Nephron (organoid): ENCODE measurements at regions not wholly inside any gene's neighbourhood (a gene's known extent, or its start where the extent isn't known, plus 50 kb on each side); places are given as distances from the start of the nearest gene placed in this dataset.
A peak's percentile ranks its signal among the peaks of the same experiment; 100 is the strongest.
"Not testable (repeated sequence)": the region's sequence is repeated elsewhere in the genome, so short reads cannot be mapped to it uniquely, and the experiment has no call there.

ENCODE experiments used
- H3K27ac Mint-ChIP-seq, 3 experiments: 2 replicates each; pipeline ENCODE4 v1.8.0; 2020; ENCODE audit warnings: mixed read lengths in 3 of 3, mild to moderate bottlenecking in 2 of 3, moderate library complexity in 1 of 3
- H3K27me3 Mint-ChIP-seq: 2 replicates; pipeline ENCODE4 v1.8.0; 2021; ENCODE audit warnings: low read depth, mild to moderate bottlenecking, moderate library complexity, mixed read lengths
- H3K36me3 Mint-ChIP-seq: 2 replicates; pipeline ENCODE4 v1.8.0; 2020; ENCODE audit warnings: low read depth, mixed read lengths
- H3K4me1 Mint-ChIP-seq: 2 replicates; pipeline ENCODE4 v1.8.0; 2020; ENCODE audit warnings: mixed read lengths
- H3K4me3 Mint-ChIP-seq, 3 experiments: 2 replicates each; pipeline ENCODE4 v1.8.0; 2020; ENCODE audit warnings: mild to moderate bottlenecking in 3 of 3, mixed read lengths in 3 of 3, moderate library complexity in 2 of 3
- H3K9me3 Mint-ChIP-seq: 2 replicates; pipeline ENCODE4 v1.8.0; 2020; ENCODE audit warnings: mixed read lengths
- CTCF ChIP-seq, 3 experiments: fragments of 200-600 bp; sonication (generic); IDR thresholded peaks; one replicate each; pipeline ENCODE4 v1.5.0; 2021; ENCODE audit warnings: antibody characterized with exemption in 3 of 3; ENCODE audit not compliant: unreplicated experiment in 3 of 3

GRCh38 chr2:113351375-113352355 lies 72.9 kb upstream of the PAX8 start:
- TF ChIP-seq CTCF (IDR thresholded peaks at IDR 0.05; ENCODE audit: unreplicated experiment in 3 of 3), result no peak
- Mint-ChIP-seq H3K27ac (no peak overlapping the region), H3K27me3 (peaks cover 17% of the 10 kb centered on the region), H3K36me3 (no peaks in the 10 kb centered on the region), H3K9me3 (peaks cover 9% of the 10 kb centered on the region), H3K4me1 (peaks cover 26% of the 10 kb centered on the region), H3K4me3 (no peak overlapping the region)

GRCh38 chr2:113343800-113344199 lies 65.1 kb upstream of the PAX8 start:
- not testable (repeated sequence) for H3K9me3 Mint-ChIP-seq, H3K36me3 Mint-ChIP-seq, H3K4me3 Mint-ChIP-seq
- H3K27ac Mint-ChIP-seq, result peak overlapping the region in 2 of 3 experiments; percentile 54 to 59
- peaks cover 44% of the 10 kb centered on the region for H3K27me3 Mint-ChIP-seq
- peaks cover 17% of the 10 kb centered on the region for H3K4me1 Mint-ChIP-seq

GRCh38 chr2:113342650-113343049 lies 63.9 kb upstream of the PAX8 start:
- TF ChIP-seq CTCF (IDR thresholded peaks at IDR 0.05; ENCODE audit: unreplicated experiment in 3 of 3), result no peak
- Mint-ChIP-seq H3K36me3 (no peaks in the 10 kb centered on the region), H3K4me3 (no peak overlapping the region), H3K9me3 (no peaks in the 10 kb centered on the region), H3K27me3 (peaks cover 44% of the 10 kb centered on the region), H3K27ac (peak overlapping the region in 1 of 3 experiments; percentile 25), H3K4me1 (peaks cover 17% of the 10 kb centered on the region)

- Mint-ChIP-seq H3K4me1 (peaks cover 17% of the 10 kb centered on the region), H3K27ac (peak overlapping the region in 2 of 3 experiments; percentile 27 to 40), H3K27me3 (peaks cover 45% of the 10 kb centered on the region)
- not testable (repeated sequence) for H3K36me3 Mint-ChIP-seq, H3K9me3 Mint-ChIP-seq, H3K4me3 Mint-ChIP-seq
Observed at GRCh38 chr2:113341870-113342253, 63.1 kb upstream of the PAX8 start.

GRCh38 chr2:113341191-113341869 lies 62.6 kb upstream of the PAX8 start:
- Mint-ChIP-seq H3K4me1 (peaks cover 19% of the 10 kb centered on the region), H3K27ac (peak overlapping the region in 2 of 3 experiments; percentile 27 to 40), H3K4me3 (no peak overlapping the region), H3K36me3 (no peaks in the 10 kb centered on the region), H3K9me3 (no peaks in the 10 kb centered on the region), H3K27me3 (peaks cover 47% of the 10 kb centered on the region)
- no peak for TF ChIP-seq CTCF (IDR thresholded peaks at IDR 0.05; ENCODE audit: unreplicated experiment in 3 of 3)

GRCh38 chr2:113337809-113338208 lies 59.1 kb upstream of the PAX8 start:
- no peak for TF ChIP-seq CTCF (IDR thresholded peaks at IDR 0.05; ENCODE audit: unreplicated experiment in 3 of 3)
- no peak overlapping the region for H3K27ac Mint-ChIP-seq
- H3K36me3 Mint-ChIP-seq, result no peaks in the 10 kb centered on the region

GRCh38 chr2:113336040-113336439 lies 57.3 kb upstream of the PAX8 start:
- H3K4me3 Mint-ChIP-seq, H3K9me3 Mint-ChIP-seq, H3K27ac Mint-ChIP-seq, H3K36me3 Mint-ChIP-seq: not testable (repeated sequence)
- H3K4me1 Mint-ChIP-seq, result peaks cover 21% of the 10 kb centered on the region
- H3K27me3 Mint-ChIP-seq, result peaks cover 12% of the 10 kb centered on the region

More at GRCh38 chr2:113337809-113338208, 59.1 kb upstream of the PAX8 start:
- Mint-ChIP-seq H3K27me3 (peaks cover 24% of the 10 kb centered on the region), H3K4me1 (peaks cover 21% of the 10 kb centered on the region), H3K4me3 (no peak overlapping the region), H3K9me3 (no peaks in the 10 kb centered on the region)
